HL-60 (cell line): ENCODE measurements at regions not wholly inside any gene's neighbourhood (a gene's known extent, or its start where the extent isn't known, plus 50 kb on each side); places are given as distances from the start of the nearest gene placed in this dataset.

ENCODE experiments used
- CTCF ChIP-seq: IDR thresholded peaks from one replicate; pipeline ENCODE4 v1.5.1; 2011; ENCODE audit warnings: low read length, control low read depth, inconsistent platforms; ENCODE audit not compliant: insufficient read depth
- GABPA ChIP-seq: IDR thresholded peaks from 2 replicates; pipeline ENCODE4 v1.6.1; 2012; ENCODE audit warnings: low read depth
- REST ChIP-seq: IDR thresholded peaks from 2 replicates; pipeline ENCODE4 v1.6.1; 2012; ENCODE audit warnings: low read depth; ENCODE audit not compliant: insufficient replicate concordance

GRCh38 chr5:121741156-121741555 is 110.5 kb upstream of the FTMT start:
- no peak for TF ChIP-seq CTCF
- TF ChIP-seq GABPA = no peak
- no peak for TF ChIP-seq REST
